Panc1 (cell line): ENCODE measurements at regions not wholly inside any gene's neighbourhood (a gene's known extent, or its start where the extent isn't known, plus 50 kb on each side); places are given as distances from the start of the nearest gene placed in this dataset.

ENCODE experiments used
- ATAC-seq: fragments of 200-7000 bp; cut with Tn5 transposase; 2 replicates; pipeline ENCODE4 v1.9.1; 2020; ENCODE audit warnings: mild to moderate bottlenecking, moderate library complexity
- BruUV-seq: library from RNA; stranded (reverse); fragments of 400-500 nt; replicated peaks from 2 replicates; lab custom pipeline; 2021; lab: Mats Ljungman, UMichigan
- CTCF ChIA-PET: fragments of 300-600 bp; sonication (Branson Sonifier 250); formaldehyde crosslinking; loops from one replicate; lab custom pipeline; 2022; ENCODE audit warnings: antibody characterized with exemption; lab: Charles Lee
- POLR2A ChIA-PET: fragments of 300-600 bp; sonication (Branson Sonifier 250); formaldehyde crosslinking; loops from one replicate; lab custom pipeline; 2022; ENCODE audit warnings: antibody characterized with exemption; lab: Charles Lee
- DNase-seq: peaks from one replicate; pipeline ENCODE4 v3.0.0-alpha.2; 2010; ENCODE audit warnings: low read depth, low spot score
- H3K27ac ChIP-seq: 2 replicates; pipeline ENCODE4 v1.5.1; 2011; ENCODE audit warnings: mild to moderate bottlenecking, low read length, inconsistent platforms
- H3K27me3 ChIP-seq: fragments of 200-500 bp; sonication (Bioruptor generic); 2 replicates; pipeline ENCODE4 v1.6.0; 2014; ENCODE audit warnings: low read length, inconsistent platforms; ENCODE audit not compliant: control insufficient read depth, insufficient read depth
- H3K36me3 ChIP-seq: fragments of 200-500 bp; sonication (Bioruptor generic); 2 replicates; pipeline ENCODE4 v1.5.1; 2014; ENCODE audit warnings: inconsistent platforms, mild to moderate bottlenecking, low read length, moderate library complexity; ENCODE audit not compliant: control insufficient read depth, insufficient read depth
- H3K4me1 ChIP-seq: 2 replicates; pipeline ENCODE4 v1.5.1; 2011; ENCODE audit warnings: inconsistent platforms, mild to moderate bottlenecking, low read length, moderate library complexity; ENCODE audit not compliant: control insufficient read depth, insufficient read depth
- H3K4me3 ChIP-seq, 2 experiments: 2 replicates each; pipeline ENCODE4 v1.5.1; 2011 to 2012; ENCODE audit warnings: low read depth in 2 of 2, low read length in 2 of 2, mild to moderate bottlenecking in 2 of 2, inconsistent platforms in 1 of 2, moderate library complexity in 1 of 2
- H3K9me3 ChIP-seq: fragments of 200-500 bp; sonication (Bioruptor generic); 2 replicates; pipeline ENCODE4 v1.5.1; 2014; ENCODE audit warnings: low read depth, mild to moderate bottlenecking, inconsistent platforms, low read length, moderate library complexity; ENCODE audit not compliant: control insufficient read depth, insufficient read depth
- CTCF ChIP-seq: fragments of 450-650 bp; IDR thresholded peaks from 2 replicates; pipeline ENCODE4 v1.5.1; 2017; ENCODE audit warnings: mild to moderate bottlenecking
- POLR2AphosphoS5 ChIP-seq: IDR thresholded peaks from 2 replicates; pipeline ENCODE4 v1.6.1; 2012; ENCODE audit warnings: mild to moderate bottlenecking, low read depth, low read length, moderate library complexity
- REST ChIP-seq, 2 experiments: IDR thresholded peaks; 2 replicates each; pipeline ENCODE4 v1.6.1; 2011 to 2012; ENCODE audit warnings: low read depth in 2 of 2, control low read depth in 1 of 2, low read length in 1 of 2, mild to moderate bottlenecking in 1 of 2, moderate library complexity in 1 of 2; ENCODE audit not compliant: insufficient read depth in 1 of 2
- SIN3A ChIP-seq: IDR thresholded peaks from 2 replicates; pipeline ENCODE4 v1.6.1; 2012; ENCODE audit warnings: low read depth, mild to moderate bottlenecking, low read length, moderate library complexity, borderline replicate concordance; ENCODE audit not compliant: insufficient read depth
- TCF7L2 ChIP-seq: IDR thresholded peaks from 2 replicates; pipeline ENCODE4 v1.6.1; 2011; ENCODE audit warnings: mild to moderate bottlenecking, low read depth, low read length, inconsistent platforms
- in situ Hi-C: cut with HindIII; loops from 2 replicates; pipeline ENCODE4 v1.10.0; 2016; ENCODE audit warnings: low sequenced_read_pairs, low pct_unique_long_range_greater_than_20kb
- intact Hi-C: fragments of 100-400 bp; cut with micrococcal nuclease; formaldehyde crosslinking; loops from one replicate; pipeline ENCODE4 v1.10.0; 2022; ENCODE audit not compliant: unreplicated experiment

GRCh38 chr7:124480821-124481290 lies 284.7 kb downstream of the GPR37 start:
- H3K27me3 ChIP-seq: no peaks in the 10 kb centered on the region
- H3K9me3 ChIP-seq: 0 out of 2 replicates have a peak, but pooled peaks cover 2% of the 10 kb centered on the region
- no peaks in the 10 kb centered on the region for H3K4me1 ChIP-seq
- H3K4me3 ChIP-seq: no peak overlapping the region
- no peak for TF ChIP-seq CTCF
- no peak for TF ChIP-seq TCF7L2
- TF ChIP-seq POLR2AphosphoS5: no peak
- TF ChIP-seq SIN3A: no peak
- TF ChIP-seq REST (IDR thresholded peaks at IDR 0.05; ENCODE audit: insufficient read depth in 1 of 2, low read depth in 2 of 2, low read length in 1 of 2): no peak
- no peak for ATAC-seq
- intact Hi-C loops (no loop called here), in situ Hi-C loops (no loop called here)
- no peak overlapping the region for H3K27ac ChIP-seq
- POLR2A ChIA-PET: no interaction called here
- no peak for DNase-seq
- BruUV-seq: no TSS peak
- CTCF ChIA-PET: no interaction called here
- H3K36me3 ChIP-seq: no peaks in the 10 kb centered on the region

GRCh38 chr7:124480036-124480820 lies 285.4 kb downstream of the GPR37 start:
- Histone ChIP-seq H3K27me3 (no peaks in the 10 kb centered on the region), H3K4me3 (no peak overlapping the region), H3K36me3 (no peaks in the 10 kb centered on the region), H3K4me1 (no peaks in the 10 kb centered on the region), H3K27ac (no peak overlapping the region), H3K9me3 (0 out of 2 replicates have a peak, but pooled peaks cover 2% of the 10 kb centered on the region)
- intact Hi-C loops (no loop called here), in situ Hi-C loops (no loop called here)
- TF ChIP-seq CTCF (no peak), REST (IDR thresholded peaks at IDR 0.05; ENCODE audit: insufficient read depth in 1 of 2, low read depth in 2 of 2, low read length in 1 of 2) (no peak), SIN3A (no peak), TCF7L2 (no peak), POLR2AphosphoS5 (no peak)
- DNase-seq (no peak), ATAC-seq (no peak)
- no TSS peak for BruUV-seq
- CTCF ChIA-PET: no interaction called here
- POLR2A ChIA-PET: no interaction called here
